ENCODE measurements at regions not wholly inside any gene's neighbourhood (a gene's known extent, or its start where the extent isn't known, plus 50 kb on each side); places are given as distances from the start of the nearest gene placed in this dataset.
A peak's percentile ranks its signal among the peaks of the same experiment; 100 is the strongest.
"Not testable (repeated sequence)": the region's sequence is repeated elsewhere in the genome, so short reads cannot be mapped to it uniquely, and the experiment has no call there.

- no peak overlapping the region for H3K4me3 ChIP-seq (ENCODE audit: low read depth, low read length)
- no peak for DNase-seq (ENCODE audit: low read depth)
- no peak for TF ChIP-seq CTCF (IDR thresholded peaks at IDR 0.05; ENCODE audit: control insufficient read depth, extremely low read depth, insufficient read depth)
Observed at GRCh38 chr20:53657732-53658131, 64.1 kb upstream of the ZNF217 start.

GRCh38 chr20:53657279-53657678 lies 63.6 kb upstream of the ZNF217 start:
- no peak for TF ChIP-seq CTCF (IDR thresholded peaks at IDR 0.05; ENCODE audit: control insufficient read depth, extremely low read depth, insufficient read depth)
- DNase-seq (ENCODE audit: low read depth) = no peak
- no peak overlapping the region for H3K4me3 ChIP-seq (ENCODE audit: low read depth, low read length)

- H3K4me3 ChIP-seq (ENCODE audit: low read depth, low read length) = no peak overlapping the region
- no peak for TF ChIP-seq CTCF (IDR thresholded peaks at IDR 0.05; ENCODE audit: control insufficient read depth, extremely low read depth, insufficient read depth)
- DNase-seq (ENCODE audit: low read depth) = no peak
Observed at GRCh38 chr20:53656293-53657202, 62.9 kb upstream of the ZNF217 start.

DNA sequence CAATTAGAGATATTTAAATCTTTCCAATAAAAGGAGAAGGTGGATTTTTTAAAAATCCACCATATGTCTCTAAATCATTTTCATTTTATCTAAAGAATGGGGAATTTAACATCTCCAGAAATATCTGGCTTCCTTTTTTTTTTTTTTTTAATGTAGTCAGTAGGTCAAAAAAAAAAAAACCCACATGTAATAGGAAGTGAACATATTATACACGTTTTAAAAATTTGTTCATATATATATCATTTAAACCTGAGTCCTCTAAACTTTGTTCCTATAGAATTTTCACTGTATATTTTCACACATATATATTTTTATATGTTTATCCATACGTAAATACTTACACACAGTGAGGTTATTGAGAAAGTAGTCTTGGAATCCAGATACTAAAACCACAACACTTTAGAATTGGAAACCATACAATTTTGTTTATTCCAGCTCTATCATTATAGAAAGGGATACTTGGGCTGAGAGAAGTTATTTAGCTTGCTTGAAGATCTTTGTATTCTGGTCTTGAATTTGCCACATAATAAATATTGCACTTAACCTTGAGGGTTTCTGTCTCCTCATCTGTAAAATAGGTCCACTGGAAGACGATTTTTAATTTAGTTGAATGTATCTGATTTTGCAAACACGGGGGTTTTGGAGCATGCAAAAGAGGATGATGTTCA lies 62.1 kb upstream of the ZNF217 start:
- H3K4me3 ChIP-seq (ENCODE audit: low read depth, low read length) = no peak overlapping the region
- no peak for DNase-seq (ENCODE audit: low read depth)
- TF ChIP-seq CTCF (IDR thresholded peaks at IDR 0.05; ENCODE audit: control insufficient read depth, extremely low read depth, insufficient read depth) = no peak

- DNase-seq (ENCODE audit: low read depth) = peak; percentile 32
- peak overlapping the region; percentile 7; the same call in 1 of the 2 replicates for H3K4me3 ChIP-seq (ENCODE audit: low read depth, low read length)
- TF ChIP-seq CTCF (IDR thresholded peaks at IDR 0.05; ENCODE audit: control insufficient read depth, extremely low read depth, insufficient read depth) = no peak
Observed at GRCh38 chr20:53654932-53655624, 61.4 kb upstream of the ZNF217 start.

DNA sequence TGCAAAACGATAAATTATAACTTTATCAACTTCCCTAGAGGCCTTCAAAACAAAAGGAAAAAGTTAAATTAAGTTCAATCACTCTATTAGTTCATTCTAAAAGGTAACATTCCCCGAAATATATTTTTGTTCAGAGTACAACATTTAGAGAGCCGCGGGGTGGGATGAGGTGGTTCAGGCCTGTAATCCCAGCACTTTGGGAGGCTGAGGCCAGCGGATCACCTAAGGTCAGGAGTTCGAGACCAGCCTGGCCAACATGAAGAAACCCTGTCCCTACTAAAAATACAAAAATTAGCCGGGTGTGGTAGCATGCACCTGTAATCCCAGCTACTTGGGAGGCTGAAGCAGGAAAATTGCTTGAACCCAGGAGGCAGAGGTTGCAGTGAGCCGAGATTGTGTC lies 60.9 kb upstream of the ZNF217 start:
- not testable (repeated sequence) for DNase-seq (ENCODE audit: low read depth); H3K4me3 ChIP-seq (ENCODE audit: low read depth, low read length)

Measured in LNCaP clone FGC (cell line).